Neural progenitor cell (in vitro differentiated cells): ENCODE measurements at regions not wholly inside any gene's neighbourhood (a gene's known extent, or its start where the extent isn't known, plus 50 kb on each side); places are given as distances from the start of the nearest gene placed in this dataset.

Experiments
- DNase-seq: peaks from one replicate; pipeline ENCODE4 v3.0.0-alpha.2; 2016; ENCODE audit warnings: low spot score
- H2AFZ ChIP-seq: fragments of 200-600 bp; sonication (generic); replicated peaks from 2 replicates; pipeline ENCODE4 v1.6.1; 2016; ENCODE audit warnings: antibody characterized with exemption
- H3F3A ChIP-seq: fragments of 200-600 bp; sonication (generic); 2 replicates; pipeline ENCODE4 v1.6.1; 2016; ENCODE audit warnings: antibody characterized with exemption, low read depth
- H3K27ac ChIP-seq: fragments of 200-600 bp; sonication (generic); 2 replicates; pipeline ENCODE4 v1.5.1; 2016; ENCODE audit warnings: mild to moderate bottlenecking
- H3K27me3 ChIP-seq: fragments of 200-600 bp; sonication (generic); 2 replicates; pipeline ENCODE4 v1.6.1; 2016; ENCODE audit warnings: mild to moderate bottlenecking, moderate library complexity
- H3K36me3 ChIP-seq: fragments of 200-600 bp; sonication (generic); 2 replicates; pipeline ENCODE4 v1.5.1; 2016
- H3K4me1 ChIP-seq: fragments of 200-600 bp; sonication (generic); 2 replicates; pipeline ENCODE4 v1.6.1; 2016; ENCODE audit warnings: mixed run types
- H3K4me2 ChIP-seq: fragments of 200-600 bp; sonication (generic); 2 replicates; pipeline ENCODE4 v1.6.1; 2016
- H3K4me3 ChIP-seq: fragments of 200-600 bp; sonication (generic); 2 replicates; pipeline ENCODE4 v1.5.1; 2016
- H3K79me2 ChIP-seq: fragments of 200-600 bp; sonication (generic); 2 replicates; pipeline ENCODE4 v1.6.1; 2016; ENCODE audit warnings: low read depth
- H3K9ac ChIP-seq: fragments of 200-600 bp; sonication (generic); 2 replicates; pipeline ENCODE4 v1.6.1; 2016
- H3K9me3 ChIP-seq: fragments of 200-600 bp; sonication (generic); 2 replicates; pipeline ENCODE4 v1.5.1; 2016; ENCODE audit warnings: low read depth
- H4K20me1 ChIP-seq: fragments of 200-600 bp; sonication (generic); 2 replicates; pipeline ENCODE4 v1.6.1; 2016; ENCODE audit warnings: low read depth
- H3K27ac Mint-ChIP-seq: 3 replicates; pipeline ENCODE4 v1.8.0; 2021; ENCODE audit warnings: mixed read lengths
- H3K27me3 Mint-ChIP-seq: 2 replicates; pipeline ENCODE4 v1.8.0; 2022; ENCODE audit warnings: low read depth, mild to moderate bottlenecking, inconsistent platforms, moderate library complexity, mixed read lengths; ENCODE audit not compliant: insufficient read depth
- H3K36me3 Mint-ChIP-seq: 3 replicates; pipeline ENCODE4 v1.8.0; 2021; ENCODE audit warnings: mixed read lengths
- H3K4me1 Mint-ChIP-seq: 3 replicates; pipeline ENCODE4 v1.8.0; 2021; ENCODE audit warnings: mixed read lengths
- H3K4me3 Mint-ChIP-seq: 3 replicates; pipeline ENCODE4 v1.8.0; 2021; ENCODE audit warnings: mild to moderate bottlenecking, moderate library complexity, mixed read lengths
- H3K9me3 Mint-ChIP-seq: 3 replicates; pipeline ENCODE4 v1.8.0; 2020; ENCODE audit warnings: mixed read lengths
- CTCF ChIP-seq: fragments of 200-600 bp; sonication (generic); IDR thresholded peaks from 2 replicates; pipeline ENCODE4 v1.5.1; 2017; ENCODE audit warnings: antibody characterized with exemption, mild to moderate bottlenecking
- EZH2 ChIP-seq: fragments of 200-600 bp; sonication (generic); IDR thresholded peaks from 2 replicates; pipeline ENCODE4 v1.6.1; 2017; ENCODE audit warnings: antibody characterized with exemption, mild to moderate bottlenecking, moderate library complexity
- EZH2phosphoT487 ChIP-seq: fragments of 200-600 bp; sonication (generic); IDR thresholded peaks from 2 replicates; pipeline ENCODE4 v1.6.1; 2017; ENCODE audit warnings: antibody characterized with exemption

GRCh38 chr9:134969156-134970045, 51.7 kb upstream of the FCN1 start:
- Histone ChIP-seq H3K36me3 (no peaks in the 10 kb centered on the region), H3F3A (peaks cover 10% of the 10 kb centered on the region), H3K4me3 (no peak overlapping the region), H4K20me1 (no peaks in the 10 kb centered on the region), H3K4me1 (peaks cover 18% of the 10 kb centered on the region), H3K9ac (no peak overlapping the region), H3K27ac (no peak overlapping the region), H2AFZ (no peak overlapping the region), H3K27me3 (no peaks in the 10 kb centered on the region), H3K4me2 (no peak overlapping the region), H3K9me3 (no peaks in the 10 kb centered on the region), H3K79me2 (no peaks in the 10 kb centered on the region)
- TF ChIP-seq EZH2phosphoT487, result no peak
- TF ChIP-seq EZH2, result no peak
- TF ChIP-seq CTCF, result no peak
- H3K27me3 Mint-ChIP-seq, result peaks cover 6% of the 10 kb centered on the region
- peaks cover 18% of the 10 kb centered on the region for H3K4me1 Mint-ChIP-seq
- H3K27ac Mint-ChIP-seq, result peak overlapping the region; percentile 63
- no peaks in the 10 kb centered on the region for H3K36me3 Mint-ChIP-seq
- H3K4me3 Mint-ChIP-seq, result no peak overlapping the region
- H3K9me3 Mint-ChIP-seq, result no peaks in the 10 kb centered on the region
- DNase-seq, result no peak

GRCh38 chr9:134970198-134970597, 52.5 kb upstream of the FCN1 start:
- no peaks in the 10 kb centered on the region for H4K20me1 ChIP-seq
- no peak for DNase-seq
- no peak overlapping the region for H3K9ac ChIP-seq
- H3K9me3 ChIP-seq, result no peaks in the 10 kb centered on the region
- no peak overlapping the region for H3K27ac ChIP-seq
- H3K9me3 Mint-ChIP-seq, result no peaks in the 10 kb centered on the region
- H3K4me3 Mint-ChIP-seq, result peak overlapping the region; percentile 6
- no peak overlapping the region for H3K27ac Mint-ChIP-seq
- peaks cover 18% of the 10 kb centered on the region for H3K4me1 Mint-ChIP-seq
- H3K27me3 ChIP-seq, result no peaks in the 10 kb centered on the region
- TF ChIP-seq CTCF (no peak), EZH2phosphoT487 (no peak), EZH2 (no peak)
- no peak overlapping the region for H3K4me2 ChIP-seq
- H3F3A ChIP-seq, result peaks cover 10% of the 10 kb centered on the region
- H3K79me2 ChIP-seq, result no peaks in the 10 kb centered on the region
- no peaks in the 10 kb centered on the region for H3K36me3 Mint-ChIP-seq
- no peak overlapping the region for H2AFZ ChIP-seq
- H3K27me3 Mint-ChIP-seq, result peaks cover 6% of the 10 kb centered on the region
- peaks cover 18% of the 10 kb centered on the region for H3K4me1 ChIP-seq
- no peaks in the 10 kb centered on the region for H3K36me3 ChIP-seq
- H3K4me3 ChIP-seq, result no peak overlapping the region

GRCh38 chr9:134970719-134971118, 53.0 kb upstream of the FCN1 start:
- Mint-ChIP-seq H3K4me1 (peaks cover 18% of the 10 kb centered on the region), H3K27me3 (peaks cover 6% of the 10 kb centered on the region), H3K27ac (no peak overlapping the region), H3K4me3 (no peak overlapping the region), H3K9me3 (no peaks in the 10 kb centered on the region), H3K36me3 (no peaks in the 10 kb centered on the region)
- H3K27me3 ChIP-seq, result no peaks in the 10 kb centered on the region
- H3K4me3 ChIP-seq, result no peak overlapping the region
- no peak overlapping the region for H3K27ac ChIP-seq
- no peak for DNase-seq
- no peaks in the 10 kb centered on the region for H4K20me1 ChIP-seq
- no peak overlapping the region for H2AFZ ChIP-seq
- TF ChIP-seq EZH2 (no peak), EZH2phosphoT487 (no peak), CTCF (no peak)
- no peak overlapping the region for H3K9ac ChIP-seq
- H3K4me2 ChIP-seq, result no peak overlapping the region
- no peaks in the 10 kb centered on the region for H3K36me3 ChIP-seq
- H3F3A ChIP-seq, result peaks cover 10% of the 10 kb centered on the region
- no peaks in the 10 kb centered on the region for H3K9me3 ChIP-seq
- peaks cover 18% of the 10 kb centered on the region for H3K4me1 ChIP-seq
- H3K79me2 ChIP-seq, result no peaks in the 10 kb centered on the region
